ENCODE measurements at regions not wholly inside any gene's neighbourhood (a gene's known extent, or its start where the extent isn't known, plus 50 kb on each side); places are given as distances from the start of the nearest gene placed in this dataset.

DNA sequence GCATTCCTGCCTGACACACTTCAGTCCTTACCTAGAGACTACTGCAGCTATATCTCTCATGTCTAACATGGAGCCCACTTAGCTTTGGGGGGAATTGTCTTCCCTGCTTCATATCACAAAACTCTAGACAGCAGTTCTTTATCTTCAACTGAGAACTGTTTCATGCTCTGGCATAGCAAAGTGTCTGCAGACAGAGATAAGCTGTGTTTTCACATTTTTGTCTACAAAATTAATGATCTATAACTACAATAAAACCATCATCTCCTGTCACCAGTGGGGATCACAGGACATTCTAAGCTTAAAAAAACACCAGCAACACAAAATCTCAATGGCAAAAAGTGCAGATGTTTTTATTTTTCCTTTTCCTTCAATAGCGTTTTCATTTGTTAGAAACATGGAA is 137.1 kb upstream of the VRK1 start:
- no peak for TF ChIP-seq POLR2A (IDR thresholded peaks at IDR 0.05)
- TF ChIP-seq, protein P1, sequence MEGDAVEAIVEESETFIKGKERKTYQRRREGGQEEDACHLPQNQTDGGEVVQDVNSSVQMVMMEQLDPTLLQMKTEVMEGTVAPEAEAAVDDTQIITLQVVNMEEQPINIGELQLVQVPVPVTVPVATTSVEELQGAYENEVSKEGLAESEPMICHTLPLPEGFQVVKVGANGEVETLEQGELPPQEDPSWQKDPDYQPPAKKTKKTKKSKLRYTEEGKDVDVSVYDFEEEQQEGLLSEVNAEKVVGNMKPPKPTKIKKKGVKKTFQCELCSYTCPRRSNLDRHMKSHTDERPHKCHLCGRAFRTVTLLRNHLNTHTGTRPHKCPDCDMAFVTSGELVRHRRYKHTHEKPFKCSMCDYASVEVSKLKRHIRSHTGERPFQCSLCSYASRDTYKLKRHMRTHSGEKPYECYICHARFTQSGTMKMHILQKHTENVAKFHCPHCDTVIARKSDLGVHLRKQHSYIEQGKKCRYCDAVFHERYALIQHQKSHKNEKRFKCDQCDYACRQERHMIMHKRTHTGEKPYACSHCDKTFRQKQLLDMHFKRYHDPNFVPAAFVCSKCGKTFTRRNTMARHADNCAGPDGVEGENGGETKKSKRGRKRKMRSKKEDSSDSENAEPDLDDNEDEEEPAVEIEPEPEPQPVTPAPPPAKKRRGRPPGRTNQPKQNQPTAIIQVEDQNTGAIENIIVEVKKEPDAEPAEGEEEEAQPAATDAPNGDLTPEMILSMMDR (IDR thresholded peaks at IDR 0.05): no peak
- TF ChIP-seq EP300 (IDR thresholded peaks at IDR 0.05): no peak

Measured in gastroesophageal sphincter (tissue), 3 donors.